ENCODE measurements at regions not wholly inside any gene's neighbourhood (a gene's known extent, or its start where the extent isn't known, plus 50 kb on each side); places are given as distances from the start of the nearest gene placed in this dataset.

- Histone ChIP-seq H3K36me3 (replicated peaks in 1 of 2) (no peaks in the 10 kb centered on the region), H3K27me3 (no peaks in the 10 kb centered on the region), H3K9me3 (replicated peaks in 1 of 3) (no peaks in the 10 kb centered on the region), H3K4me3 (no peak overlapping the region), H3K4me1 (replicated peaks in 1 of 2) (no peaks in the 10 kb centered on the region), H3K27ac (peak overlapping the region in 1 of 5 donors; percentile 55)
- intact Hi-C loops (cut with DNase I): no loop called here
- WGBS, 4 donors: 66 to 79% (median 69%) methylated on average over 6 to 8 of the region's 8 CpGs
- TF ChIP-seq CTCF (IDR thresholded peaks at IDR 0.05) (no peak), POLR2A (IDR thresholded peaks at IDR 0.05) (no peak)
- DNase-seq: no peak
Observed at GRCh38 chrX:9149501-9150245, 115.7 kb upstream of the FAM9B start.

GRCh38 chrX:9151772-9152307 is 117.9 kb upstream of the FAM9B start:
- TF ChIP-seq CTCF (IDR thresholded peaks at IDR 0.05) (no peak), POLR2A (IDR thresholded peaks at IDR 0.05) (no peak)
- no peaks in the 10 kb centered on the region for H3K4me1 ChIP-seq (replicated peaks in 1 of 2)
- no peaks in the 10 kb centered on the region for H3K9me3 ChIP-seq (replicated peaks in 1 of 3)
- no peaks in the 10 kb centered on the region for H3K27me3 ChIP-seq
- intact Hi-C loops (cut with DNase I): no loop called here
- no peak overlapping the region for H3K27ac ChIP-seq
- 87 to 95% (median 90%) methylated on average over 2 of the region's 2 CpGs for WGBS, 4 donors
- no peak for DNase-seq
- H3K4me3 ChIP-seq: no peak overlapping the region
- H3K36me3 ChIP-seq (replicated peaks in 1 of 2): no peaks in the 10 kb centered on the region

- intact Hi-C loops (cut with DNase I): no loop called here
- H3K36me3 ChIP-seq (replicated peaks in 1 of 2): no peaks in the 10 kb centered on the region
- H3K27me3 ChIP-seq: peaks cover 3% of the 10 kb centered on the region
- 70 to 75% (median 75%) methylated on average over 1 of the region's 1 CpG for WGBS, 4 donors
- H3K4me3 ChIP-seq: no peak overlapping the region
- H3K9me3 ChIP-seq (replicated peaks in 1 of 3): no peaks in the 10 kb centered on the region
- H3K4me1 ChIP-seq (replicated peaks in 1 of 2): no peaks in the 10 kb centered on the region
- H3K27ac ChIP-seq: no peak overlapping the region
- DNase-seq: no peak
- TF ChIP-seq POLR2A (IDR thresholded peaks at IDR 0.05) (no peak), CTCF (IDR thresholded peaks at IDR 0.05) (no peak)
Observed at GRCh38 chrX:9153300-9153699, 119.4 kb upstream of the FAM9B start.

- Histone ChIP-seq H3K36me3 (replicated peaks in 1 of 2) (no peaks in the 10 kb centered on the region), H3K4me3 (no peak overlapping the region), H3K4me1 (replicated peaks in 1 of 2) (no peaks in the 10 kb centered on the region), H3K27me3 (peaks cover 17% of the 10 kb centered on the region), H3K9me3 (replicated peaks in 1 of 3) (no peaks in the 10 kb centered on the region), H3K27ac (no peak overlapping the region)
- intact Hi-C loops (cut with DNase I): no loop called here
- no peak for DNase-seq
- no peak for TF ChIP-seq CTCF (IDR thresholded peaks at IDR 0.05)
- no peak for TF ChIP-seq POLR2A (IDR thresholded peaks at IDR 0.05)
- 78 to 85% (median 80%) methylated on average over 7 of the region's 7 CpGs for WGBS, 4 donors
Observed at GRCh38 chrX:9158611-9159010, 124.7 kb upstream of the FAM9B start.

Measured in adrenal gland (tissue), 9 donors.